NOMO-1 treated with DMSO at 0.1 percent for 48 hours (cell line): ENCODE measurements at regions not wholly inside any gene's neighbourhood (a gene's known extent, or its start where the extent isn't known, plus 50 kb on each side); places are given as distances from the start of the nearest gene placed in this dataset.
"Not testable (repeated sequence)": the region's sequence is repeated elsewhere in the genome, so short reads cannot be mapped to it uniquely, and the experiment has no call there.

Source experiments
- DNase-seq: peaks from one replicate; lab custom pipeline; 2025; ENCODE audit not compliant: unreplicated experiment; lab: John Stamatoyannopoulos, UW

DNA sequence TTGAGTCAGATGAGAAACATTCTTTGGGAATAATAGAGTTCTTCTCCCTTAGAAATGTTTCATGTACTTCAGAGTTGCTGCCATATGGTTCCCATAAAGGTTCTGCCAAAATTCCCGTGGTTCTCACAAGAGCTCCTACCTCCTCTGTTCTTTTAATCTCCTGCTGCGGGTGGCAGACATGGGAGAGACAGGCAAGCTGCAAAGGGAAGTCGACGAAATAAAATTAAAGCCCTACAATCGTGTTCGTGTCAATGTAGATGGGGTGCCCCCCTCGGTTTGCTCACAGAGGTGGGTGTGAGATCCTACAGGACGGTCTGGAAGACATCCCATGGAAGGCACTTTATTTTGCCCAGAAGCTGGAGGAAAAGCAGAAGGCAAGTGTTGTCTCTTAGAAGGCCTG lies 276.0 kb downstream of the RWDD3 start:
- no peak for DNase-seq

DNA sequence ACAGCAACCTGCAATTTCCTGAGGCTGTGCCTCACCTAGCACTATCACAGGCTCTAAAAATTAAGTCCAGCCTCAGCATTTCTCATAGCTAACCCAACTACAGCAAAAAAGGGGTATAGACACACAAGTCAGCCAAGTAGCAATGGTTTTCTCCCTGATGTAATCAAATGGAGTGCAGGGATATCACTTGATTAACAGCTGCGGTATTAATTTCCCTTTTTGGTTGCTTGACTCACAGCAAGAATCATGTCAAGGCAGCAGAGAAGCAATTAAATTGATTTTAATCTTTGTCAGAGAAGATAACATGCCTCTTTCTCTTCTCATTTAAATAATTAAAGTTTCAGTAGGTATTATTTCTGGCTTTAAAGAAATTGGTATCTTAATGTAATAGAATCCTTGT lies 278.9 kb downstream of the RWDD3 start:
- no peak for DNase-seq

DNA sequence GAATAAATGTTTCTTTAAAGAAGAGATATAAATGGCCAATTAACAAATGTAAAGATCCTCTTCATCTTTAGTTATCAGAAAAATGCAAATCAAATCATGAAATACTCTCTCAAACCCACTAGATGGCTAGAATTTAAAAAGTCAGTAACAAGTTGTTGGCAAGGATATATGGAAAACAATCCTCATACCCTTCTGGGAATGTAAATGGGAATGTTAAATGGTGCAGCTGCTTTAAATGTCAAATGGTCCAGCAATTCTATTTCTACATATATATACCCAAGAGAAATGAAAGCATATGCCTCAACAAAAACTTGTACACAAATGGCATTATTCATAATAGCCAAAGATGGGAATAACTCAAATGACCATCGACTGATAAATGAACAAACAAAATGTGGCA lies 283.5 kb downstream of the RWDD3 start:
- no peak for DNase-seq

DNA sequence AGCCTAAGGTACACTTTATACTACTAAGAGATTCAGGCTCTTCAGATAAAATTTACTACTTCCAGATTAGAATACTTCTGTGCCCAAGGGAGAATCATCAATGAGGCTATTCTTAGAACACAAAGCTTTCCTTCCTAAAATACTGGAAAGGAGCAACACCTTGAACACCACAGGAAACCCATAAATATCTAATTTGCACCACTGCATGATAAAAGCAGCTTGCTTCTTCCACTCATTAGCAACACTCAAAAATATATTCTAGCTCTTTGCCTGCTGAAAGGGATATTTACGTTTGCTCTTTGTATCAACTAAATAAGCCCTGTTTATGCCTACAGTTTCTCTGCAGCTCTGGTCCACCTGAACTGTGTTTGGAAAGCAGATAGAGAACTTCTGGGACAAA lies 284.3 kb downstream of the RWDD3 start:
- DNase-seq, result no peak

DNA sequence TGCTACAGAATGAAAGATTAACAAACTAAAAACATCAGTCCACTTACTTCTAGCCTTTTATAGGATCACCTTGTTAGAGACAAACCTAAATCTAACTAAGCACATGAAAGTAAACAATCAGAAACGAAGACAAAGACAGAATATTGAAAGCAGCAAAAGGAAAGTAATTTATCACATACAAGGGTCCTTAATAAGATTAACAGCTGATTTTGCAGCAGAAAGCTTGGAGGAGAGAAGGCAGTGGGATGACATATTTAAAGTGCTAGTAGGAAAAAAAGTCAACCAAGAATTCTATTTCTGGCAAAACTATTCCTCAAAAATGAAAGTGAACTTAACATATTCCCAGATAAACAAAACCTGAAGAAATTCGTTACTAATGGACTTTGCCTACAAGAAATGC lies 286.4 kb downstream of the RWDD3 start:
- no peak for DNase-seq

DNA sequence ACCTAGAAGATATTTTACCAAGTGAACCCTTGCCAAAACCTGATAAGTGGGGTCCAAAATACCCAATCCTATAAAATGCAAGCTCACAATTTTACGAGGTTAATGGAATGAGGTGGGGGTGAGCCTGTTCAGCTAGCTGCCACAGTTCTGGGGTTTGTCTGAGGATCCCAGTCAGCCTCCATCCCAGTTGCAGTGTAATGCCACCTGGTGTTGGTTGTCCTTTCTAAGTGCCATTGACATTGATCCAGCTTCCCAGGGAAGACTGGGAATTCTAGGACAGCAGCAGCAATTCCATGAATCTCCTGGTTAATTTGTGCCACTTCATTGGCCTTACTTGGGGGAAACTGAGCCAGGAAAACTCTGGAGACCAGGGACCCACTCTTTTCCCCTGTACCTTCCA lies 298.3 kb downstream of the RWDD3 start:
- DNase-seq, result no peak

DNA sequence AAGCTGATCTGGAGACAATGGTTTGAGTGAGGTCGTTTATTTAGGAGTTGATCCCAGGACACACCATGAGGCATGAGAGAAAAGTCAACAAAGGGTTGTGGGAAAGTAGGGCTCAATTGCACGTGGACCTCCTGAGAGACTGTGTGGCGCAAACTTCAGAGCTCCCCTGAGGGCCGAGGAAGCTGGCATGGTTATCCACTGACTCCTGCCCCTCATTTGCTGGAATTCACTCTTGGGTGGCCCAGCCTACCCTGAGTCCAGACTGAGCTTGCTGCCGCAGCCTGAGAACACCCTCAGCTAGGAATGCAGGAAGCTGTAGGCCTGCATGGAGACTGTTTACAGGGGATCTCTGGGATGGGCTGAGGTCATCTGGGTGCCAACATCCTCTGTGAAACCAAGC lies 301.0 kb downstream of the RWDD3 start:
- DNase-seq, result no peak

DNA sequence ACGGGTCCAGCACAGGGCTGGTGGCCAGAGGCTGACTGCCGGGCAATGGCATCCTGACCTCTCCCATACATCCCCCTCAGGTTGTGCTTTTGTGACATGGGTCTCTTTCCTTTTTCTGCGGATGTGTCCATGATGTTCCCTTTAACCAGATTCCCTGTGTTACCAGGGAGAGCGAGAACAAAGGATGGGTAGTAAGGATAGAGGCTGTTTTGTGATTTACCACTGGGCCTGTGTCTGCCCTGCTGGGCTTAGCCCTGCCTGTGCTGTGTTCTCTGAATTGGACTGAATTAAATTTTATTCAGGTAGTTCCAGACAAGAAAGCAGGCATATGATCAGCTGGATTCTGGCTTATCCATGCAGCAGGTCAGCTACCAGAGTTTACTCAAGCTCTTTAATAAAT lies 301.6 kb downstream of the RWDD3 start:
- no peak for DNase-seq

DNA sequence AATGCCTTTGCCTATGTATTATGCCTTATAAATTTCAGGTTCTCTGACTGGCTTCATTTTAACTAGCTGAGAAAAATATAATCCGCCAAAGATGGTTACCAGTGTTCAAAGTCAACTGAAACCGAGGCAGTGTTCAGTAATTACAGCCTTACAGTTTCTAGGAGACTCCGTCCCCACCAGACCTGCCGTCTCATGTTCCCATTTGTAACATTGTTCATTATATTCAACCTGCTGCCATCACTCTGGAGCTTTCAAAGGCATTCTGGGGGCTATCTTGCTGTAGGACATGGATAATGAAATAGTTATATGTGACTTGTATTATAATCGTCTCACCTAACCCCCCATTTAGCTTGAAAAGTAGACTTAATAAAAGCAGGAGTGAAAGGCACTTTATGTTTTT lies 302.5 kb downstream of the RWDD3 start:
- no peak for DNase-seq

DNA sequence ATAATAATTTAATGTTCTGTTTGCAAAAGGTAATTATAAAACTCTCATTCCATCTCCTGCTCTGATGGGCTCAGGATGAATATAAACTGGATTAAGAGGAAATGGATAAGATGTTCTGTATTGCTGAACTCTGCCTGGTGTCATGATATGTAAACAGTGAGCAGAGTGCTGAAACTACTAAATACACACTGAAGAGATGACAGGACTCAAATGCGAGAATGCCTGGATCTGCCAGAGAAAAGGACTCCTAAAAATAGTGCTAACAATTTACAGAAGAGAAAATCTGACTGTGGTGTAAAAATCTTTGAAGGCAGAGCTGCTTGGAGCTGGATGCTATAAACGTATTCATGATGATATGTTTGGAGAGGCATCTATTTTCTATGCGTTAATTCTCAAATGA lies 303.2 kb downstream of the RWDD3 start:
- DNase-seq, result no peak

DNA sequence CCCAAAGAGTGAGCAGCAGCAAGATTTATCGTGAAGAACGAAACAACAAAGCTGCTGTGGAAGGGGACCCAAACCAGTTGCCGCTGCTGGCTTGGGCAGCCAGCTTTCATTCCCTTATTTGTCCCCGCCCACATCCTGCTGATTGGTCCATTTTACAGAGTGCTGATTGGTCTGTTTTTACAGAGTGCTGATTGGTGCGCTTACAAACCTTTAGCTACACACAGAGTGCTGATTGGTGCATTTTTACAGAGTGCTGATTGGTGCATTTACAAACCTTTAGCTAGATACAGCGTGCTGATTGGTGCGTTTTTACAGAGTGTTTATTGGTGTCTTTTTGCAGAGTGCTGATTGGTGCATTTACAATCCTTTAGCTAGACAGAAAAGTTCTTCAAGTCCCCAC lies 304.2 kb downstream of the RWDD3 start:
- not testable (repeated sequence) for DNase-seq

DNA sequence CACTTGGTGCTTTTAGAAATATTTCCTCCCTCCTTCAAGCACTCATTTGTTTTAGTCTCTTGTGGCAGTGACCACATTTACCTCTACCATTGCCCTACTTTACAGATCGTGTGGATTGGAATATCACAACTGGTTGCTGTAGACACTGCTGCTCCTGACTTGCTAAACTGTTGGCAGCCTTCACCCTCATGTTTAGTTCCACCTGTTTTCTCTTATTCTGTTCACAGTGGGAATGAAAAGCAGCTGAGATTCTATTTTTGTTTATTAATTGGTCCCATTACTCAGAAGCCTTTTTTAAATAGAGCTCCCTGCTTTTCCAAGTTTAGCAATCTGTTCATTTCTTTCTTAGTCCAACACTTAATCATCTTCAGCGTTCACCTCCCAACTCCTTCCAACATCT lies 308.9 kb downstream of the RWDD3 start:
- DNase-seq, result no peak

DNA sequence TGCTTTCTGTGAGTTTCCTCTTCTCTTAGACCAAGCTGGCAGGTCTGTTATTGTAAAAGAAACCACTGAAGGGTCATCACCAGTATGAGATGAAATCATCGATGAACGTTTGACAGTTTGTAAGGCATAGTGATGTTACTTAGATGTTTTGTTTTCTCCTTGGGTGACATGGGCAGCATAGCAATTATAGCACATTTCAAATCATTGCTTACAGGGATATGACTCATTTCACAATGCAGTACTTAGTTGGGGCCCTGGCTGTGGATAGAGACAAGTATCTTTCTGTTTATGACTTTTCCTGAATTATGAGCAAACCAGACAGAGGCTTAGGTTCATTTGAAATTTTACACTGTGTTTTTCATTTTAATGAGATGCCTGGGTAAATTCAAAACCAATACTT lies 313.0 kb downstream of the RWDD3 start:
- DNase-seq, result no peak

DNA sequence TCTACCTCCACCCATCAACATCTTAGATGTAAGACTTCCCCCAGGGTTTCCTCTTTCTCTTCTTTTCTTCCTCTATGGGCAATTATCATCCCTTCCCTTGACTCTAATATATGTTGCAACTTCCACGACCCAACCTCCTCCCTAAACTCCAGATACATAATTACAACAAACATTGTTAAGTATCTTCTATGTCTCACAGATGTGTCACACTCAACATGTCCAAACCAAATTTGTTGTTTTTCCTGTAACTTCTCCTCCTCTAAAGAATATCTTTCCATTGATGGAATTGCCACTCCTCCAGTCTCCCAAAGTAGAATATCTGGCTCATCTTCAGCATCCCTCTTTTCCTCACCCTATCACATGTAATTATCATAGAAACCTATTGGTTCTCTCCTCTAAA lies 314.2 kb downstream of the RWDD3 start:
- DNase-seq, result no peak

DNA sequence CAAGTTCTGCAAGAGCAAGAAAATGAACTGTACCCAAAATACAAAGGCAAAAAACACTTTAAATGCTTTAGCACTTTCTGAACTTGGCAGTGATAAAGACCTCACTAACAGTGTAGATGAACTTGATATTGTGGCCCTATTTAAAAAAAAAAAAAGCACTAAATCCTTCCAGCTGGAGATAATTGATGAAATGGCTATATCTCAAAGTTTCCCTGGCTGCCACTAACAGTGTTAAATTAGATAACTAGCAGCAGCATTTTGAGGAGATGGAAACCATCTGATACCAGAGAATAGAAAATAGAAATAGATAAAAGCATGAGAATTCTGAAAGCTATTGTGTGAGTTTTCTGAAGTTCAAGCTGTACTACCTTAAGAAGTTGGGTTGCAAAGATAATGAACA lies 317.2 kb downstream of the RWDD3 start:
- DNase-seq, result no peak

DNA sequence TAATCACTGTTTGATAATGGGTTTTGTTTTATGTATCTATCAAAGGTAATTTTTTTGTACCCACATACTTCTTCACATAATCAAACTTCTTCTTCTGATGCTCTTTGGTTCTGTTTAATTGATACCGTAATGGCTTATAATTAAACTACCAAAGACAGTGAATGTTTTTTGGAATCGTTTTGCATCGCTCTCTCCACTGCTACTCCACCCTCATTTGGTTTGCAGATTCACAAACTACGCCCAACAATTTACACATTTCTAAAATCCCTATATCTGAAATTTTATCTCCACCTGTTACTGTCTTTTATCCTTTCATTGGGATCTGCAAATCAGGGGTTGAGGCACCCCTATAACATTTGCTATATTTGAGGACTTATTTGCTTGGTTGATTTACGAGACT lies 319.6 kb downstream of the RWDD3 start:
- no peak for DNase-seq

DNA sequence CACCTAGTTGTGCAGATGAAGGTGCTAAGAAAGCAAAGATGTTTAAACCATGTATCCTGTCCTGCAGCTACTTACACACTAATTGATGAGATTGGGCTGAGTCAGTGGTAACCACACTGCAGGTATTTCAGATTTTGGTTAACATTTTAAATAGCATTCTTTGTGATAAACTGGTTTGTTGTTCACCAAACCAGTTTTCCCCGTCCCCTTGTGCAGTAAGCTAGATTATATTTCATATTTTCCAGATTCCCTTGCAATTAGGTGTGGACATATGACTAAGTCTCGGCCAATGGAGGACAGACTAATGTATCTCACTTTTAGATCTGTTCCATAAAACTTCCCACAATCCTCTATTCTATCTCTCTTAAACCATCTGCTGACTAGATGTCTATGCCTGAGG lies 320.4 kb downstream of the RWDD3 start:
- DNase-seq, result no peak

DNA sequence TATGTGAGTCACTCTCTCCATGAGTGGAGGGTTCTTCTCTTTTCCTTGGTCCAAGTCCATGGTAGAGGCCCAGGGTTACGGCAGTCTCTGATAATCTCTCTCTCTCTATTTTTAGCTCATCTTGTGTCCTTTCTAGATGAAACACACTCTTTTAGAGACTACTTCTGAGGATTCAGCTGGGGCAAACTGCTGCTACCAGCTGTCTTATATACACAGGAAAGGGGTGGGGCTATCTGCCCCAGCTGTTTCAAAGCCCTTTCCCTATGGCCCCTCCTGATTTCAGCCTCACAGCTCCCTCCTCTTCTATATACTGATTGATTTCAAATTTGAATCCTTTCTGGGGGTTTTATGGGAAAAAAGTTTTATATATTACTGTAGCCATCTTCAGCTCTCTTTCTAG lies 324.8 kb downstream of the RWDD3 start:
- no peak for DNase-seq

DNA sequence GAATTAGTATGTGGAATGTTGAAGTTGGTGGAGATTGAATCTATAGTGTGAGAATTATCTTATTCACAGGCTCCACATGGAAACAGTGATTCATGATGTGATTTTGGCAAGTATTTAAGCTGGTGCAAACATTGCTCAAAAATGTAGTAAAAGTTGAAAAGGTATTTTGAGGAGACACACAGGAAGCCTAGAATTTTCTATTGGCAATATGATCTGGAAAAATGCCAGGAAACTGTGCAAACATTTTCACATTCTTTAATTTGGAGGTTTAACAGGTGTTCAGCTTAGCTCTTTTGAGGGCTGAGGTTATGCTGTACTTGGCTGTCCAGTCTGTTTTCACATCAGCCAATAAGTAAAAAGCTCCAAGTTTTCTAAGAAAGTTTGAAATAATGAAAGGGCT lies 327.3 kb downstream of the RWDD3 start:
- no peak for DNase-seq

DNA sequence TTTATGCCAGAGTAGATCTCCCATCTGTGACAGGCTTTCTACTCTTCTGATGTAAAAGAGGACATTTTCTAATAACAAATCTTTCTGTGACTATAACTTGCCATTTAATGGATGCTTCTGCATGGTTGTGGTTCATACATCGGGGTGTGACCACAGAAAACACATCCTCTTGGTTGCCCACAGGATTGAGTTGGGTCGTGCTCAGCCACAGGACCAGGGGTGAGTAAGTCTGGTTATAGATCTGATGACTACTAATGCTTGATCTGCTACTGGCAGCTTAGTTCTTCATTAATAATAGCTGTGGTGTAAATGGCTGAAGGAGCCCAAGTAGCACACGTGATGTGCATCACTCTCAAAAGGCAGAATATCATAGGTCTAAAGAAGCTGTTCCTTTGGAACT lies 328.2 kb downstream of the RWDD3 start:
- no peak for DNase-seq

DNA sequence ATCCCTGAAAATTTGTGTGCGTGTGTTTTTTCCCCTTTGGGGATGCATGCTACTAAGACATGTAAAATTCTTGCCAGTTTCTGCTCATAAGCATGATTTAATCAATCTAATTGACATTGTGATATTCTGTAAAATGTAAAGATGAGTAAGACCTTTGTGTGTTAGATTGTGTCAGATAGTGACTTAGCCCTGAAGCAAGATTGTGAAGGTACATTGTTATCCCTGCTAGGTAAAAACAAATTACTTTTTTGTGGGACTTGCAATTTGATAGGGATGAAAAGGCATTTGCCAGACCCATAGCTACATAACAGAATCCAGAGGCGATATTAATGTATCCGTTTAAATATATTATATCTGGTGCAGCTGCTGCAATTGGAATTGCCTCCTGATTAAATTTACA lies 338.0 kb downstream of the RWDD3 start:
- no peak for DNase-seq

DNA sequence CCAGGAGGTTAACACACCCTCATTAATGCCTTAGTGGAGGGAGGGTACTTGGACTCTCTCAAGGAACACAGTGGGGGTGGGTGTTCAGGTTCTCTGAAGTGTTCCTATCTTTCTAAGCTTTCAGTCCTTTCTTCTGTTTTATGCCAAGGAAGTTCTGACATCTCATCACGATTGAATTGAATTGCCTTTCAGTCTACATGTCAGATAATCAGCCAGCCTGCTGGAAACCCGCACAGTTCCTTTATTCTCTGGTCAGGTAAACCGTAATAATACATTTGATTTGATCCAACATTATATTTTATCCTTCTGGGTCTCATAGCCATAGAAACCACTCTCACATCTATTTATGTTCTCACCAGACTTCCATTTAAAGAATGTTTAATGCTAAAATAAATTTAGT lies 339.0 kb downstream of the RWDD3 start:
- DNase-seq, result no peak

DNA sequence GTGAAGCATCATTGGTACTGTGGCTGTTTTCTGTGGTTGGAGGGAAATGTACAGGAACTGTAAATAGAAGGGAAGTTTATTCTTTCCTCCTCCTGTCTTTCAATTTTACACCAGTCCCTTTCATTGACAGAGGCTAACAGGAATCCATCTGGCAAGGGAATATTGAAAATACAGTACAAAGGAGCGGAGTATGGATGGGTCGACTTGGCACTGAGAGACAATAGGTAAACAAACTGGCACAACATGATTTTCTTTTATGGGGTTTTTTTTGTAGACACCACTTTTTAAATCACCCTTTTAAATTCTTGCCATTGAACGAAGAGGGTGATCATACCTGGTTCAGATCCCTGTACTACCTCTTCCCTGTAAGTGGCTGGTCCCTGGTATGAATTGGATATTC lies 341.3 kb downstream of the RWDD3 start:
- no peak for DNase-seq

DNA sequence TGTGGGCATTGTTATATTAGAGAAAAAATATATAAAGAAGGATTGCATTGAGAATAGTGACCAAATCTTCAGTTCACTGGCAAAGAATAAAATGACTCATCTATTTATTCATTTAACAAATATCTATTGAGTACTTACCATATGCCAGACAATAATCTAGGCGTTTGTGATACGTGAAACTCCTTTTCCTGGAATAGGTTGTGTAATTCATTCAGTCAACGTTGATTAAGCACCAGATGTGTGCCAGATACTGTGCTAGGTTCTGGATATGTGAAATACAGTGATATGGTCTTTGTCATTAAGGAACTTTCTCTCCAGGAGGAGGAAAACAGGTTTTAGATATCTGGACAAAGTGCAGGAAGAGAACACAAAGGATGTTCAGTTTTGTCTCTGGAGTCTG lies 344.5 kb downstream of the RWDD3 start:
- DNase-seq, result no peak
